Neural progenitor cell (in vitro differentiated cells): ENCODE measurements at regions not wholly inside any gene's neighbourhood (a gene's known extent, or its start where the extent isn't known, plus 50 kb on each side); places are given as distances from the start of the nearest gene placed in this dataset.

ENCODE experiments used
- CTCF ChIP-seq: fragments of 200-600 bp; sonication (generic); IDR thresholded peaks from 2 replicates; pipeline ENCODE4 v1.5.1; 2017; ENCODE audit warnings: antibody characterized with exemption, mild to moderate bottlenecking
- EZH2 ChIP-seq: fragments of 200-600 bp; sonication (generic); IDR thresholded peaks from 2 replicates; pipeline ENCODE4 v1.6.1; 2017; ENCODE audit warnings: antibody characterized with exemption, mild to moderate bottlenecking, moderate library complexity
- EZH2phosphoT487 ChIP-seq: fragments of 200-600 bp; sonication (generic); IDR thresholded peaks from 2 replicates; pipeline ENCODE4 v1.6.1; 2017; ENCODE audit warnings: antibody characterized with exemption

GRCh38 chr11:101291279-101291678 is 161.7 kb upstream of the PGR start:
- TF ChIP-seq CTCF = no peak
- TF ChIP-seq EZH2 = no peak
- no peak for TF ChIP-seq EZH2phosphoT487
